Liver (tissue), 3 donors: ENCODE measurements at regions not wholly inside any gene's neighbourhood (a gene's known extent, or its start where the extent isn't known, plus 50 kb on each side); places are given as distances from the start of the nearest gene placed in this dataset.

Experiments used
- JUND ChIP-seq, 2 donors: IDR thresholded peaks; 2 replicates each; pipeline ENCODE4 v1.6.1; 2016; ENCODE audit warnings: antibody characterized with exemption in 2 of 2
- RAD21 ChIP-seq, 2 donors: IDR thresholded peaks; 2 replicates each; pipeline ENCODE4 v1.6.1; 2016; ENCODE audit warnings: antibody characterized with exemption in 2 of 2, mild to moderate bottlenecking in 2 of 2
- RXRA ChIP-seq, 2 donors: IDR thresholded peaks; 2 replicates each; pipeline ENCODE4 v1.6.1; 2017 to 2018; ENCODE audit warnings: antibody characterized with exemption in 2 of 2, mild to moderate bottlenecking in 1 of 2
- YY1 ChIP-seq: IDR thresholded peaks from 2 replicates; pipeline ENCODE4 v1.6.1; 2016; ENCODE audit warnings: antibody characterized with exemption, mild to moderate bottlenecking
- TF ChIP-seq, protein P1 (sequence below): fragments of 150-350 bp; IDR thresholded peaks from 2 replicates; pipeline ENCODE4 v1.5.1; 2017; ENCODE audit warnings: improper control_type of control experiment, low read depth, low read length; ENCODE audit not compliant: missing input control
- TF ChIP-seq, protein P2 (sequence below): IDR thresholded peaks from 2 replicates; pipeline ENCODE4 v1.6.1; 2016; ENCODE audit warnings: antibody characterized with exemption, mild to moderate bottlenecking
- TF ChIP-seq, protein P3 (sequence below): IDR thresholded peaks from 2 replicates; pipeline ENCODE4 v1.6.1; 2016; ENCODE audit warnings: antibody characterized with exemption
- donor health status: healthy.
- donor health status: healthy.

DNA sequence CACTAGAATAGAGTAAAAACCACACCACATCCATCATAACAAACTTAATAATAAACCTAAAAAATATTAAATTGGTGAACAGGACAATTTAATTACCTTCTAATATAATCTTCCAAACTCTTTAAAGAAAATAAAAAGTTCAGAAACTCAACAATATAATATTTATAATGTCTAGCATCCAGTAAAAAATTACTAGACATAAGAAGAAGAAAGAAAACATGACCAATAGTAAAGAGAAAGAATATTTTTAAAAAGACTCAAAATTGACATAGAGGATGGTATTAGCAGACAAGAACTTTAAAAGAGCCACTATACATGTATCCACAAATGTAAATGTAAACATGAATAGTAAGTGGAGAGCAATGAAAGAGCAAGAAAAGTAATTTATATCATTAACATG lies 388.4 kb downstream of the TFEC start:
- TF ChIP-seq, protein P1, sequence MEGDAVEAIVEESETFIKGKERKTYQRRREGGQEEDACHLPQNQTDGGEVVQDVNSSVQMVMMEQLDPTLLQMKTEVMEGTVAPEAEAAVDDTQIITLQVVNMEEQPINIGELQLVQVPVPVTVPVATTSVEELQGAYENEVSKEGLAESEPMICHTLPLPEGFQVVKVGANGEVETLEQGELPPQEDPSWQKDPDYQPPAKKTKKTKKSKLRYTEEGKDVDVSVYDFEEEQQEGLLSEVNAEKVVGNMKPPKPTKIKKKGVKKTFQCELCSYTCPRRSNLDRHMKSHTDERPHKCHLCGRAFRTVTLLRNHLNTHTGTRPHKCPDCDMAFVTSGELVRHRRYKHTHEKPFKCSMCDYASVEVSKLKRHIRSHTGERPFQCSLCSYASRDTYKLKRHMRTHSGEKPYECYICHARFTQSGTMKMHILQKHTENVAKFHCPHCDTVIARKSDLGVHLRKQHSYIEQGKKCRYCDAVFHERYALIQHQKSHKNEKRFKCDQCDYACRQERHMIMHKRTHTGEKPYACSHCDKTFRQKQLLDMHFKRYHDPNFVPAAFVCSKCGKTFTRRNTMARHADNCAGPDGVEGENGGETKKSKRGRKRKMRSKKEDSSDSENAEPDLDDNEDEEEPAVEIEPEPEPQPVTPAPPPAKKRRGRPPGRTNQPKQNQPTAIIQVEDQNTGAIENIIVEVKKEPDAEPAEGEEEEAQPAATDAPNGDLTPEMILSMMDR, result no peak
- TF ChIP-seq, protein P2, sequence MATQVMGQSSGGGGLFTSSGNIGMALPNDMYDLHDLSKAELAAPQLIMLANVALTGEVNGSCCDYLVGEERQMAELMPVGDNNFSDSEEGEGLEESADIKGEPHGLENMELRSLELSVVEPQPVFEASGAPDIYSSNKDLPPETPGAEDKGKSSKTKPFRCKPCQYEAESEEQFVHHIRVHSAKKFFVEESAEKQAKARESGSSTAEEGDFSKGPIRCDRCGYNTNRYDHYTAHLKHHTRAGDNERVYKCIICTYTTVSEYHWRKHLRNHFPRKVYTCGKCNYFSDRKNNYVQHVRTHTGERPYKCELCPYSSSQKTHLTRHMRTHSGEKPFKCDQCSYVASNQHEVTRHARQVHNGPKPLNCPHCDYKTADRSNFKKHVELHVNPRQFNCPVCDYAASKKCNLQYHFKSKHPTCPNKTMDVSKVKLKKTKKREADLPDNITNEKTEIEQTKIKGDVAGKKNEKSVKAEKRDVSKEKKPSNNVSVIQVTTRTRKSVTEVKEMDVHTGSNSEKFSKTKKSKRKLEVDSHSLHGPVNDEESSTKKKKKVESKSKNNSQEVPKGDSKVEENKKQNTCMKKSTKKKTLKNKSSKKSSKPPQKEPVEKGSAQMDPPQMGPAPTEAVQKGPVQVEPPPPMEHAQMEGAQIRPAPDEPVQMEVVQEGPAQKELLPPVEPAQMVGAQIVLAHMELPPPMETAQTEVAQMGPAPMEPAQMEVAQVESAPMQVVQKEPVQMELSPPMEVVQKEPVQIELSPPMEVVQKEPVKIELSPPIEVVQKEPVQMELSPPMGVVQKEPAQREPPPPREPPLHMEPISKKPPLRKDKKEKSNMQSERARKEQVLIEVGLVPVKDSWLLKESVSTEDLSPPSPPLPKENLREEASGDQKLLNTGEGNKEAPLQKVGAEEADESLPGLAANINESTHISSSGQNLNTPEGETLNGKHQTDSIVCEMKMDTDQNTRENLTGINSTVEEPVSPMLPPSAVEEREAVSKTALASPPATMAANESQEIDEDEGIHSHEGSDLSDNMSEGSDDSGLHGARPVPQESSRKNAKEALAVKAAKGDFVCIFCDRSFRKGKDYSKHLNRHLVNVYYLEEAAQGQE, result no peak
- TF ChIP-seq YY1 (no peak), RXRA (IDR thresholded peaks at IDR 0.05) (no peak), JUND (IDR thresholded peaks at IDR 0.05) (no peak), RAD21 (IDR thresholded peaks at IDR 0.05) (no peak)
- TF ChIP-seq, protein P3, sequence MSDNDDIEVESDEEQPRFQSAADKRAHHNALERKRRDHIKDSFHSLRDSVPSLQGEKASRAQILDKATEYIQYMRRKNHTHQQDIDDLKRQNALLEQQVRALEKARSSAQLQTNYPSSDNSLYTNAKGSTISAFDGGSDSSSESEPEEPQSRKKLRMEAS, result no peak
